Limb (tissue), 2 donors: ENCODE measurements at regions not wholly inside any gene's neighbourhood (a gene's known extent, or its start where the extent isn't known, plus 50 kb on each side); places are given as distances from the start of the nearest gene placed in this dataset.
"Not testable (repeated sequence)": the region's sequence is repeated elsewhere in the genome, so short reads cannot be mapped to it uniquely, and the experiment has no call there.

Source experiments
- DNase-seq, 2 donors: peaks; one replicate each; pipeline ENCODE4 v3.0.0-alpha.2; 2016; ENCODE audit errors: extremely low spot score in 2 of 2

GRCh38 chr6:120805276-120805675, 529.0 kb downstream of the TBC1D32 start:
- no peak for DNase-seq

GRCh38 chr6:120804612-120805011, 529.7 kb downstream of the TBC1D32 start:
- DNase-seq, result no peak

- DNase-seq, result no peak
These were observed 547.6 kb downstream of the TBC1D32 start for GRCh38 chr6:120786682-120787081.

- DNase-seq, result no peak
These were observed 548.0 kb downstream of the TBC1D32 start for GRCh38 chr6:120786256-120786655.

- no peak for DNase-seq
These were observed 548.7 kb downstream of the TBC1D32 start for GRCh38 chr6:120785459-120786086.

- DNase-seq, result no peak
These were observed 554.8 kb downstream of the TBC1D32 start for GRCh38 chr6:120779441-120779840.

GRCh38 chr6:120775698-120776097, 558.6 kb downstream of the TBC1D32 start:
- no peak for DNase-seq

- no peak for DNase-seq
These were observed 560.0 kb downstream of the TBC1D32 start for GRCh38 chr6:120774275-120774674.

GRCh38 chr6:120771019-120771418, 563.3 kb downstream of the TBC1D32 start:
- no peak for DNase-seq

- no peak for DNase-seq
These were observed 570.0 kb downstream of the TBC1D32 start for GRCh38 chr6:120764312-120764711.

- DNase-seq, result no peak
These were observed 574.7 kb downstream of the TBC1D32 start for GRCh38 chr6:120759570-120759969.

GRCh38 chr6:120748574-120748973, 585.7 kb downstream of the TBC1D32 start:
- DNase-seq, result not testable (repeated sequence)

- no peak for DNase-seq
These were observed 597.5 kb downstream of the TBC1D32 start for GRCh38 chr6:120736740-120737139.

- DNase-seq, result no peak
These were observed 598.6 kb downstream of the TBC1D32 start for GRCh38 chr6:120735641-120736040.

GRCh38 chr6:120711255-120711654, 623.0 kb downstream of the TBC1D32 start:
- DNase-seq, result no peak

GRCh38 chr6:120700001-120700400, 634.3 kb downstream of the TBC1D32 start:
- DNase-seq, result no peak

GRCh38 chr6:120686492-120686891, 647.8 kb downstream of the TBC1D32 start:
- DNase-seq, result no peak

GRCh38 chr6:120682145-120682544, 652.1 kb downstream of the TBC1D32 start:
- DNase-seq, result no peak

- no peak for DNase-seq
These were observed 653.1 kb downstream of the TBC1D32 start for GRCh38 chr6:120681204-120681603.

GRCh38 chr6:120675886-120676285, 658.4 kb downstream of the TBC1D32 start:
- no peak for DNase-seq

- DNase-seq, result no peak
These were observed 662.8 kb downstream of the TBC1D32 start for GRCh38 chr6:120671519-120671918.

- DNase-seq, result no peak
These were observed 681.8 kb downstream of the TBC1D32 start for GRCh38 chr6:120652506-120652905.

- no peak for DNase-seq
These were observed 685.6 kb downstream of the TBC1D32 start for GRCh38 chr6:120648713-120649112.

GRCh38 chr6:120646101-120646500, 688.2 kb downstream of the TBC1D32 start:
- no peak for DNase-seq
